Karpas-422 (cell line): ENCODE measurements at regions not wholly inside any gene's neighbourhood (a gene's known extent, or its start where the extent isn't known, plus 50 kb on each side); places are given as distances from the start of the nearest gene placed in this dataset.

Experiments
- DNase-seq: peaks from one replicate; pipeline ENCODE4 v3.0.0-alpha.2; 2015
- H2AFZ ChIP-seq: fragments of 200-600 bp; sonication (generic); 2 replicates; pipeline ENCODE4 v1.6.1; 2014; ENCODE audit warnings: antibody characterized with exemption, low read length, mixed read lengths
- H3K27ac ChIP-seq: fragments of 200-600 bp; sonication (generic); 2 replicates; pipeline ENCODE4 v1.5.1; 2014; ENCODE audit warnings: mild to moderate bottlenecking, low read length, moderate library complexity
- H3K27me3 ChIP-seq: fragments of 200-600 bp; sonication (generic); 2 replicates; pipeline ENCODE4 v1.6.1; 2014; ENCODE audit warnings: low read length, mixed read lengths
- H3K36me3 ChIP-seq: fragments of 200-600 bp; sonication (generic); 2 replicates; pipeline ENCODE4 v1.6.1; 2014; ENCODE audit warnings: low read length, mixed read lengths; ENCODE audit not compliant: insufficient read depth
- H3K4me1 ChIP-seq: fragments of 200-600 bp; sonication (generic); 2 replicates; pipeline ENCODE4 v1.6.1; 2014; ENCODE audit warnings: mild to moderate bottlenecking, low read length, mixed read lengths
- H3K4me2 ChIP-seq: fragments of 200-600 bp; sonication (generic); 2 replicates; pipeline ENCODE4 v1.6.1; 2014; ENCODE audit warnings: low read length, low read depth, mild to moderate bottlenecking; ENCODE audit not compliant: poor library complexity, severe bottlenecking
- H3K4me3 ChIP-seq: fragments of 200-600 bp; sonication (generic); 2 replicates; pipeline ENCODE4 v1.5.1; 2014; ENCODE audit warnings: mild to moderate bottlenecking, antibody characterized with exemption, low read length, mixed read lengths
- H3K79me2 ChIP-seq: fragments of 200-600 bp; sonication (generic); 2 replicates; pipeline ENCODE4 v1.6.1; 2014; ENCODE audit warnings: mild to moderate bottlenecking, low read length, mixed read lengths
- H3K9ac ChIP-seq: fragments of 200-600 bp; sonication (generic); 2 replicates; pipeline ENCODE4 v1.6.0; 2014; ENCODE audit warnings: low read length
- H3K9me2 ChIP-seq: fragments of 200-600 bp; sonication (generic), shearing (Covaris generic); replicated peaks from 2 replicates; pipeline ENCODE4 v1.6.0; 2014; ENCODE audit warnings: mild to moderate bottlenecking, low read length, moderate library complexity; ENCODE audit not compliant: insufficient read depth
- H3K9me3 ChIP-seq: fragments of 300-700, 200-600 bp; sonication (generic); 2 replicates; pipeline ENCODE4 v1.6.1; 2014; ENCODE audit warnings: low read length, mixed read lengths
- H4K20me1 ChIP-seq: fragments of 200-600 bp; sonication (generic); 2 replicates; pipeline ENCODE4 v1.6.1; 2014; ENCODE audit warnings: mild to moderate bottlenecking, antibody characterized with exemption, low read length, low read depth; ENCODE audit not compliant: insufficient read depth

GRCh38 chr13:75102001-75102716 is 379.8 kb downstream of the TBC1D4 start:
- Histone ChIP-seq H3K79me2 (no peaks in the 10 kb centered on the region), H3K27ac (no peak overlapping the region), H4K20me1 (no peaks in the 10 kb centered on the region), H3K4me1 (no peaks in the 10 kb centered on the region), H3K4me2 (no peak overlapping the region), H3K9me3 (no peaks in the 10 kb centered on the region), H3K4me3 (no peak overlapping the region), H3K9me2 (no peaks in the 10 kb centered on the region), H3K36me3 (no peaks in the 10 kb centered on the region), H2AFZ (no peak overlapping the region), H3K9ac (no peak overlapping the region), H3K27me3 (no peaks in the 10 kb centered on the region)
- no peak for DNase-seq

DNA sequence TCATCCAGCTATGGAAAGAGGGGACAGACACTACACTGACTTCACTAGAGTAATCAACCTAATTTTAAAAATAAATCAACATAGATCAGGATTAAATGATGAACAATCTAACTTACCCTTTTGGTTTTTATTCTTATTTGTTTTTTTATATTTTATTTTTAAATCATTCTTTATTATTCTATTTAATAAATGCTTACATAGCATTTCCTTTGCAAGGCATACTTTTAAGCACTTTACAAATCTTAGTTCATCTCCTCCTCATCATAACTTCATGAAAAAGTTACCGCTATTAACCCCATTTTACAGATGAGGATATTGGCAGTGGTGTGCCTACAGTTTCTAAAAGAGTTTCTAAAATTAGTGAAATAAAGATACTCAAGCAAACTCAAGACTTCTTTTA is 380.6 kb downstream of the TBC1D4 start:
- no peaks in the 10 kb centered on the region for H4K20me1 ChIP-seq
- H3K27me3 ChIP-seq = no peaks in the 10 kb centered on the region
- no peak for DNase-seq
- no peaks in the 10 kb centered on the region for H3K79me2 ChIP-seq
- H3K9ac ChIP-seq = no peak overlapping the region
- no peak overlapping the region for H3K4me2 ChIP-seq
- no peaks in the 10 kb centered on the region for H3K36me3 ChIP-seq
- H3K9me2 ChIP-seq = no peaks in the 10 kb centered on the region
- H3K4me1 ChIP-seq = no peaks in the 10 kb centered on the region
- no peak overlapping the region for H3K27ac ChIP-seq
- H2AFZ ChIP-seq = no peak overlapping the region
- H3K9me3 ChIP-seq = no peaks in the 10 kb centered on the region
- H3K4me3 ChIP-seq = no peak overlapping the region

GRCh38 chr13:75092143-75092542 is 389.8 kb downstream of the TBC1D4 start:
- H3K9me3 ChIP-seq = no peaks in the 10 kb centered on the region
- no peaks in the 10 kb centered on the region for H3K79me2 ChIP-seq
- no peaks in the 10 kb centered on the region for H3K36me3 ChIP-seq
- no peak overlapping the region for H3K4me2 ChIP-seq
- H3K27ac ChIP-seq = no peak overlapping the region
- no peaks in the 10 kb centered on the region for H3K27me3 ChIP-seq
- no peak overlapping the region for H3K9ac ChIP-seq
- no peak for DNase-seq
- no peak overlapping the region for H2AFZ ChIP-seq
- no peaks in the 10 kb centered on the region for H3K4me1 ChIP-seq
- no peaks in the 10 kb centered on the region for H3K9me2 ChIP-seq
- no peaks in the 10 kb centered on the region for H4K20me1 ChIP-seq
- no peak overlapping the region for H3K4me3 ChIP-seq

GRCh38 chr13:75091718-75092117 is 390.3 kb downstream of the TBC1D4 start:
- H3K9me3 ChIP-seq = no peaks in the 10 kb centered on the region
- no peak overlapping the region for H3K4me3 ChIP-seq
- H4K20me1 ChIP-seq = no peaks in the 10 kb centered on the region
- no peak for DNase-seq
- no peaks in the 10 kb centered on the region for H3K36me3 ChIP-seq
- no peaks in the 10 kb centered on the region for H3K9me2 ChIP-seq
- no peak overlapping the region for H2AFZ ChIP-seq
- H3K27me3 ChIP-seq = no peaks in the 10 kb centered on the region
- H3K4me1 ChIP-seq = no peaks in the 10 kb centered on the region
- H3K4me2 ChIP-seq = no peak overlapping the region
- H3K27ac ChIP-seq = no peak overlapping the region
- no peak overlapping the region for H3K9ac ChIP-seq
- no peaks in the 10 kb centered on the region for H3K79me2 ChIP-seq

- Histone ChIP-seq H4K20me1 (no peaks in the 10 kb centered on the region), H3K9ac (no peak overlapping the region), H3K9me3 (no peaks in the 10 kb centered on the region), H3K4me2 (no peak overlapping the region), H3K9me2 (no peaks in the 10 kb centered on the region), H3K79me2 (no peaks in the 10 kb centered on the region), H3K4me3 (no peak overlapping the region), H3K27me3 (no peaks in the 10 kb centered on the region), H3K27ac (no peak overlapping the region), H3K36me3 (no peaks in the 10 kb centered on the region), H2AFZ (no peak overlapping the region), H3K4me1 (no peaks in the 10 kb centered on the region)
- no peak for DNase-seq
These were observed 390.9 kb downstream of the TBC1D4 start for GRCh38 chr13:75090872-75091615.

DNA sequence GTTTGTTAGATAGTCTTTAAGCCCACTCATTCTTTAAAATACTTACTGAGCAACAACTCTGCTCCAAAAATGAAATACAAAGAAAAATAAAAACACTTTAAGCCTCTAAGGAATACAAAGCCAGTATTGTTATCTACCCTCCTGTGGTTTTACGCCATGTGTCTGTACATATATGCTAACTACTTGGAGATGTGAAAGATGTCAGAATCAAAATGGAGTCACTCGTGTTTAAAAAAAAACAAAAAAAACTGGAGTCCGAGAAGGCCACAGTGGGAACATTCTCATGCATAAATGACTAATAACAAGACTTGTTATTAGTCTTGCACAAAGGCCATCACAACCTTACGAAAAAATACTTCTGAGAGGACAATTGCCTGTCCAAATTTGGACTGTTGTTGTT is 393.1 kb downstream of the TBC1D4 start:
- H3K36me3 ChIP-seq = no peaks in the 10 kb centered on the region
- H3K27ac ChIP-seq = no peak overlapping the region
- no peak for DNase-seq
- H3K4me3 ChIP-seq = no peak overlapping the region
- H3K27me3 ChIP-seq = no peaks in the 10 kb centered on the region
- H3K79me2 ChIP-seq = no peaks in the 10 kb centered on the region
- H3K9ac ChIP-seq = no peak overlapping the region
- H4K20me1 ChIP-seq = no peaks in the 10 kb centered on the region
- no peaks in the 10 kb centered on the region for H3K9me3 ChIP-seq
- no peak overlapping the region for H3K4me2 ChIP-seq
- no peaks in the 10 kb centered on the region for H3K9me2 ChIP-seq
- H2AFZ ChIP-seq = no peak overlapping the region
- H3K4me1 ChIP-seq = no peaks in the 10 kb centered on the region

DNA sequence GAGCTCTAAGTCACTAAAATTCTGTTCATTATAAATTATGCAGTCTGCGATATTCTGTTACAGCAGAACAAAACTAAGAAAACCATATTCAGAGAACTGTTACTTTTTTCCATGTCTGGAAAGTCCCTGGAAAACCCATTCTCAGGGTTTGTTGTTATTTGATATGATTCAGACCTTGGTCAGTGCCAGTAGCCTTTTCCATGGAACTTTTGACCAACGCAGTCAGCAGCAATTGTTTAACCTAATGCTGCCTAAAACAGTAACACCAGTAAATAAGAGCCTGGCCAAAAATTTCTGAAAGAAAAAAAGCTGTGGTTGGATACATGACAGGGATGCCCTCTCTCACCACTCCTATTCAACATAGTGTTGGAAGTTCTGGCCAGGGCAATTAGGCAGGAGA is 402.7 kb downstream of the TBC1D4 start:
- no peak for DNase-seq
- H3K36me3 ChIP-seq = no peaks in the 10 kb centered on the region
- no peak overlapping the region for H3K27ac ChIP-seq
- H3K4me1 ChIP-seq = no peaks in the 10 kb centered on the region
- H3K9ac ChIP-seq = no peak overlapping the region
- 0 out of 2 replicates have a peak, but pooled peaks cover 3% of the 10 kb centered on the region for H3K9me2 ChIP-seq
- no peaks in the 10 kb centered on the region; the same call in 1 of the 2 replicates for H3K27me3 ChIP-seq
- H3K79me2 ChIP-seq = no peaks in the 10 kb centered on the region
- no peak overlapping the region for H3K4me3 ChIP-seq
- H4K20me1 ChIP-seq = no peaks in the 10 kb centered on the region
- H2AFZ ChIP-seq = no peak overlapping the region
- no peak overlapping the region for H3K4me2 ChIP-seq
- no peaks in the 10 kb centered on the region for H3K9me3 ChIP-seq

GRCh38 chr13:75076476-75076875 is 405.5 kb downstream of the TBC1D4 start:
- H3K4me1 ChIP-seq = no peaks in the 10 kb centered on the region
- no peak overlapping the region for H3K27ac ChIP-seq
- no peak overlapping the region for H3K9ac ChIP-seq
- H3K79me2 ChIP-seq = no peaks in the 10 kb centered on the region
- H3K27me3 ChIP-seq = no peaks in the 10 kb centered on the region
- H3K4me2 ChIP-seq = no peak overlapping the region
- H3K4me3 ChIP-seq = no peak overlapping the region
- H3K9me3 ChIP-seq = no peaks in the 10 kb centered on the region
- H3K9me2 ChIP-seq = no peaks in the 10 kb centered on the region
- no peak overlapping the region for H2AFZ ChIP-seq
- no peaks in the 10 kb centered on the region for H4K20me1 ChIP-seq
- H3K36me3 ChIP-seq = no peaks in the 10 kb centered on the region
- DNase-seq = no peak
